HepG2 (cell line): ENCODE measurements at regions not wholly inside any gene's neighbourhood (a gene's known extent, or its start where the extent isn't known, plus 50 kb on each side); places are given as distances from the start of the nearest gene placed in this dataset.

Source experiments
- CHCHD3 ChIP-seq: sonication (generic); formaldehyde crosslinking; IDR thresholded peaks from 2 replicates; pipeline ENCODE4 v1.8.0; 2022; ENCODE audit warnings: mild to moderate bottlenecking, missing genetic modification reagents, moderate library complexity
- HOXA9 ChIP-seq: sonication (generic); formaldehyde crosslinking; IDR thresholded peaks from 2 replicates; pipeline ENCODE4 v1.8.1; 2022; ENCODE audit warnings: missing genetic modification reagents, mild to moderate bottlenecking, moderate library complexity, borderline replicate concordance
- THAP11 ChIP-seq: IDR thresholded peaks from 2 replicates; pipeline ENCODE4 v1.6.1; 2016; ENCODE audit warnings: missing biosample characterization, missing genetic modification reagents
- ZNF329 ChIP-seq: sonication (generic); formaldehyde crosslinking; IDR thresholded peaks from 2 replicates; pipeline ENCODE4 v1.9.0; 2021; ENCODE audit warnings: low read depth, mild to moderate bottlenecking, missing genetic modification reagents
- TF ChIP-seq, protein P1 (sequence below): sonication (generic); formaldehyde crosslinking; IDR thresholded peaks from 2 replicates; pipeline ENCODE4 v1.5.0; 2020; ENCODE audit warnings: mild to moderate bottlenecking, low read depth, missing genetic modification reagents, borderline replicate concordance
- TF ChIP-seq, protein P2 (sequence below): sonication (generic); formaldehyde crosslinking; IDR thresholded peaks from 2 replicates; pipeline ENCODE4 v1.8.0; 2022; ENCODE audit warnings: mild to moderate bottlenecking, missing genetic modification reagents; ENCODE audit not compliant: insufficient replicate concordance
- TF ChIP-seq, protein P3 (sequence below): sonication (generic); formaldehyde crosslinking; IDR thresholded peaks from 2 replicates; pipeline ENCODE4 v1.5.0; 2020; ENCODE audit warnings: mild to moderate bottlenecking, missing genetic modification reagents

DNA sequence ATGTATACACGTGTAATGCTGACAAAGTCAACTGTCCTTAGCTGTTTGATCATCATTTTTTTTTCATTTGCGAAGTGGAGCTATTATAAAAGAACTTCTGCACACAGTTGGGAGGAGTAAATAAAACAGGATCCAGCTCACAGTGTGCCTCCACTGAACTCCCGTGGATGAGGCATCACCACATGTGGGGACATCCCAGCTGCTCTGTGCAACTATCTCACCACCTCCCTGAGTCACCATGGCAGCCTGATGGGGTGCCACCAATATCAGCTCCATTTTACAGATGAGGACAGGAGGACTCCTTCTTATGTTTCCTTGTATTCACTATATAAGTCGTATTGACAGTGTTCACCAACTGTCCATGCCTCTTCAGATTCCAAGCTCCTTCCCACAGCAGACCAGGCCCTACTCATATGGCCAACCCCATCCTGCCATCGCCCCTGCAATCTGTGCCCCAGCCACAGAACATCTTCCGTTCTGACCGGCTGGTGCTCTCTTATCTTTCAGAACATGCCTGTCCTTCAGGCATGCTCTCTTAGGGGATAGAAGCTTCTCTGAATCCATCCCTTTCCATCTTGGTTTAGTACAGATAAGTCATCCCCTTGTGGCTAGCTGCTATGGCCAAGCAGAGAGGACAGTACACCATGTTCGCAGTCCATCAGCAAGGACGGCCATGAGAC is 288.1 kb downstream of the RNF144A start (continued):
- no peak for TF ChIP-seq HOXA9 (CRISPR knock-in tag)
- no peak for TF ChIP-seq THAP11 (CRISPR knock-in tag)
- TF ChIP-seq, protein P1, sequence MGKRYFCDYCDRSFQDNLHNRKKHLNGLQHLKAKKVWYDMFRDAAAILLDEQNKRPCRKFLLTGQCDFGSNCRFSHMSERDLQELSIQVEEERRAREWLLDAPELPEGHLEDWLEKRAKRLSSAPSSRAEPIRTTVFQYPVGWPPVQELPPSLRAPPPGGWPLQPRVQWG (CRISPR knock-in tag): no peak
- TF ChIP-seq, protein P2, sequence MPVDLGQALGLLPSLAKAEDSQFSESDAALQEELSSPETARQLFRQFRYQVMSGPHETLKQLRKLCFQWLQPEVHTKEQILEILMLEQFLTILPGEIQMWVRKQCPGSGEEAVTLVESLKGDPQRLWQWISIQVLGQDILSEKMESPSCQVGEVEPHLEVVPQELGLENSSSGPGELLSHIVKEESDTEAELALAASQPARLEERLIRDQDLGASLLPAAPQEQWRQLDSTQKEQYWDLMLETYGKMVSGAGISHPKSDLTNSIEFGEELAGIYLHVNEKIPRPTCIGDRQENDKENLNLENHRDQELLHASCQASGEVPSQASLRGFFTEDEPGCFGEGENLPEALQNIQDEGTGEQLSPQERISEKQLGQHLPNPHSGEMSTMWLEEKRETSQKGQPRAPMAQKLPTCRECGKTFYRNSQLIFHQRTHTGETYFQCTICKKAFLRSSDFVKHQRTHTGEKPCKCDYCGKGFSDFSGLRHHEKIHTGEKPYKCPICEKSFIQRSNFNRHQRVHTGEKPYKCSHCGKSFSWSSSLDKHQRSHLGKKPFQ (CRISPR knock-in tag): no peak
- TF ChIP-seq, protein P3, sequence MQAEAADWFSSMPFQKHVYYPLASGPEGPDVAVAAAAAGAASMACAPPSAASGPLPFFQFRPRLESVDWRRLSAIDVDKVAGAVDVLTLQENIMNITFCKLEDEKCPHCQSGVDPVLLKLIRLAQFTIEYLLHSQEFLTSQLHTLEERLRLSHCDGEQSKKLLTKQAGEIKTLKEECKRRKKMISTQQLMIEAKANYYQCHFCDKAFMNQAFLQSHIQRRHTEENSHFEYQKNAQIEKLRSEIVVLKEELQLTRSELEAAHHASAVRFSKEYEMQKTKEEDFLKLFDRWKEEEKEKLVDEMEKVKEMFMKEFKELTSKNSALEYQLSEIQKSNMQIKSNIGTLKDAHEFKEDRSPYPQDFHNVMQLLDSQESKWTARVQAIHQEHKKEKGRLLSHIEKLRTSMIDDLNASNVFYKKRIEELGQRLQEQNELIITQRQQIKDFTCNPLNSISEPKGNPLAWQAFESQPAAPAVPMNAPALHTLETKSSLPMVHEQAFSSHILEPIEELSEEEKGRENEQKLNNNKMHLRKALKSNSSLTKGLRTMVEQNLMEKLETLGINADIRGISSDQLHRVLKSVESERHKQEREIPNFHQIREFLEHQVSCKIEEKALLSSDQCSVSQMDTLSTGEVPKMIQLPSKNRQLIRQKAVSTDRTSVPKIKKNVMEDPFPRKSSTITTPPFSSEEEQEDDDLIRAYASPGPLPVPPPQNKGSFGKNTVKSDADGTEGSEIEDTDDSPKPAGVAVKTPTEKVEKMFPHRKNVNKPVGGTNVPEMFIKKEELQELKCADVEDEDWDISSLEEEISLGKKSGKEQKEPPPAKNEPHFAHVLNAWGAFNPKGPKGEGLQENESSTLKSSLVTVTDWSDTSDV (CRISPR knock-in tag): no peak
- no peak for TF ChIP-seq CHCHD3
- no peak for TF ChIP-seq ZNF329 (CRISPR knock-in tag)
